SIG-M5 treated with dmso at 0.1 percent for 504 hours (cell line): ENCODE measurements at regions not wholly inside any gene's neighbourhood (a gene's known extent, or its start where the extent isn't known, plus 50 kb on each side); places are given as distances from the start of the nearest gene placed in this dataset.
"Not testable (repeated sequence)": the region's sequence is repeated elsewhere in the genome, so short reads cannot be mapped to it uniquely, and the experiment has no call there.

Experiments
- DNase-seq: peaks from one replicate; lab custom pipeline; 2025; ENCODE audit not compliant: unreplicated experiment; lab: John Stamatoyannopoulos, UW

- not testable (repeated sequence) for DNase-seq
These were observed 871.4 kb upstream of the DEFB115 start for GRCh38 chr20:30386099-30386498.

DNA sequence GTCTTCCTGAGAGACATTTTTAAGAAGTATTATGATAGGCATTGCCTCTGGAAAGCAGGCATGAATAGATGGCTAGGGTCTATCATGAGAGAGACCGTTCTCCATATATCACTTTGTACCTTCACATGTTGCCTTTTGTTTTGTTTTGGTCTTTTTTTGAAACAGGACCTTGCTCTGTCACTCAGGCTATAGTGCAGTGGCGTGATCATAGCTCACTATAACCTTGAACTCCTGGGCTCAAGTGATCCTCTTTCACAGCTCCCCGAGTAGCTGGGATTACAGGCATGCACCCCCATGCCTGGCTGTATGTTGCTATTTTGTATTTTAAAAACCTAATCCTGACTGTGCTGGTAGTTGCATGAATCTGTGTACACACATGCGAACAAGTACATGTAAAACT, 869.6 kb upstream of the DEFB115 start:
- DNase-seq: not testable (repeated sequence)

DNA sequence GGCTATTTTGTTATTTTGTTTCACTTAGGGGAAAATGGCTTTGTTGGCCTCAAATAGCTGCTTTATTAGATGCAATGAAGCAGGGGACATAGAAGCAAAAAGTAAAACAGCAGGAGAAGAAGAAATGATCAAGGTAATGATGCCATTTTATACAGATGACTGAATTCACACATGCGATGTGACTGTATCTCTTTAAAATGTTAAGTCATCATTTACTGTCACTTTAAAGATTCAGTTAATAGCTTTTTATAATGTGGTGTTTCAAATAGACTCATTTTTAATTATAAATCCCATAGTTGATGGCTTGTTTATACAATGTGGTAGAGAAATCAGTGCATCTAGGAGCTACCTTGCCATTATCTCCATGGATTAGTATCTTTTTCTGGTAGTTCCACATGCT, 863.9 kb upstream of the DEFB115 start:
- DNase-seq: not testable (repeated sequence)

DNA sequence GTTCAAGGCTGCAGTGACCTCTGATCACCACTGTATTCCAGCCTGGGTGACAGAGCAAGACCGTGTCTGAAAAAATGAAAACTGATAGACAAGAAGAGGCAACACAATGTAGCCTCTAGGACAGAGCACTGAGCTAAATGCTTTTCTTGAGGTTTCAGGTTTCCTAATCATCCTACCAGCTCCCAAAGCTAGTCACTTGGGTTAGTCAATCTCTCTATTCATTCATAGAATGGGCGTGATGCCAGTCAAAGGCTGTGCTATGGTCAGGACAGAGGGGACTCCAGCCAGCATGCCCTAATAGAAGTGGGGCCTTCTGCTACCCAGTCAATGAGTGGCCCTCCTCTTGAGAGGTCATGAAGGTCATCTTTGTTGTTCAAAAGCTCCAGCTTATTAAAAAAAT, 860.4 kb upstream of the DEFB115 start:
- DNase-seq: not testable (repeated sequence)

- DNase-seq: not testable (repeated sequence)
These were observed 852.4 kb upstream of the DEFB115 start for GRCh38 chr20:30405061-30405460.

GRCh38 chr20:30405585-30405984, 851.9 kb upstream of the DEFB115 start:
- DNase-seq: not testable (repeated sequence)

DNA sequence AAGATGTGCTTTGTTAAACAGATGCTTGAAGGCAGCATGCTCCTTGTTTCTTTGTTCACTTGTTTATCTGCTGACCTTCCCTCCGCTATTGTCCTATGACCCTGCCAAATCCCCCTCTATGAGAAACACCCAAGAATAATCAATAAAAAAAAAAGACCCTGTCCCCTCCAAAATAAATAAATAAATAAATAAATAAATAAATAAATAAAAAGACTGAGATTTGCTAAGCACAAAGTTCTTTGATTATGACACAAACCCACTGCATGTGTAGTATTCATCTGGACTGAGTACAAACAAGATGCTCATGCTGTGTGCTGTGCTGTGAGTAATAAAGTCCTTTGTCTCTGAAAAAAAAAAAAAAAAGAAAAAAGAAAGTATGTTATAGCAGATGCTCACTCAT, 851.1 kb upstream of the DEFB115 start:
- not testable (repeated sequence) for DNase-seq

DNA sequence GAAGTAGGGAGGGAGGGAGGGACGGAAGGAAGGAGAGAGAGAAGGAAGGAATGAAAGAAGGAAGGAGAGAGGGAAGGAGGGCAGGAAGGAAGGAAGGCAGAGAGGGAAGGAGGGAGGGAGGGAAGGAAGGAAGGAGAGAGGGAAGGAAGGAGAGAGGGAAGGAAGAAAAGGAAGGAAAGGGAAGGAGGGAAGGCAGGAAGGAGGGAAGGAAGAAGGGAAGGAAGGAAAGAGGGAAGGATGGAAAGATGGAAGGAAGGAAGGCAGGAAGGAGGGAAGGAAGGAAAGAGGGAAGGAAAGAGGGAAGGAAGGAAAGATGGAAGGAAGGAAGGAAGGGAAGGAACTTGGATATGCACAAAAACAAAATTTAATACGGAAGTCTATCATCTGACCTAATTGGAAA, 844.5 kb upstream of the DEFB115 start:
- no peak for DNase-seq

DNA sequence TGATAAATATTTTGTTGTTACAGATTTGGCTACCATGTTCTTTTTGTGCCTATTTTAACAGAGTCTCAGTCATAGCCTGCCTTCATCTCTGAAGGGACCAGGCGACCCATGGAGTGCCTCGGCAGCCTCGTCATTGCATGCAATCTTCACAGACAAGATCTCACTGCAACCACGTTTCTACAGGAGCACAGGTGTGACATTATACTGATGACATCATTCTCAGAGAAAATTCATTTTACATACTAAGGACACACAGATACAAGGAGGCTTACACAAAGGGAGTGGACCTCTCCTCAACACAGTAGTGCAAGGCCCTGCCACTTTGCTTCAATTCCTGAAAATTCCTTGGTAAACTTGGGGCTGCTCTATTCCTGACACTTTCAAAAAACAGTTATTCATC, 840.1 kb upstream of the DEFB115 start:
- not testable (repeated sequence) for DNase-seq

DNA sequence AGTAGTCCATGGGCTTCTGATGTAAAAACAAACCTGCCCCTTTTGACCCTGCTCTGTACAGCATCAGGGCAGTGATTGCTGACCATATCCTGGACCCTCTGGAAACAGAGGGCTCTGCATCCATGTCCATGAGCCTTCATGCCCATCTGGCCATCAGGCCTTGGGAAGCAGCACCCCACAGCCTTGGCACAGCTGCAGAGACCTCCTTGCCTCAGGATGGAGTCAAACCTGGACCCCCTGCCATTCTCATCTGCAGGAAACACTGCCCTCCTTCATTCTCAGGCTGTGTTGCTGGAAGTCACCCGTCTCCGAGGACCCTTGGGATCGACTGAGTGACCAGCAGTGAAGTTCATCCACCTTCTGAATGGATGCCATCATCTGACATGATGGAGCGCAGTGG, 839.1 kb upstream of the DEFB115 start:
- DNase-seq: not testable (repeated sequence)

DNA sequence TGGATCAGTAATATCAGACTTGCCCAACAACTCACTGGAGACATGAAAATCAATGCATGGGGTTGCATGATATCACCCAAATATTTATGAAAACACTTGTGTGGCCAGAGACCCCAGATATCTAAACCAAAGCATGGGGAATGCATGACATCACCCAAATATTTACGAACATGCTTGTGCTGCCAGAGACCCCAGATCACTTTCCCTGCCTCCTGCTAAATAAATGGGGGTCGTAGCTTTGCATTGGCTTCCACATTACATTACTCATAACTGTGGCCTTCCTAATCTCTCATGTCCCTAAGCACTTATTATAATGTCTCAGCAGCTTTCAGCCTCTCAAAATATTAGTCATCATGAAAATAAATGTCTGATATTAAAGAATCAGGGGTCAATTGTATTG, 838.0 kb upstream of the DEFB115 start:
- DNase-seq: no peak

- DNase-seq: not testable (repeated sequence)
These were observed 837.5 kb upstream of the DEFB115 start for GRCh38 chr20:30419871-30420420.
